BLaER1 treated with 17β-estradiol and CSF1 and Interleukin-3, amounts not matched to agents 10 nM and 100 nM (cell line): ENCODE measurements at regions not wholly inside any gene's neighbourhood (a gene's known extent, or its start where the extent isn't known, plus 50 kb on each side); places are given as distances from the start of the nearest gene placed in this dataset.

ENCODE experiments used
- H3K27ac ChIP-seq, 11 experiments: shearing (Covaris generic); formaldehyde crosslinking; 2 replicates each; pipeline ENCODE4 v1.8.1; 2022
- H3K27me3 ChIP-seq, 11 experiments: shearing (Covaris generic); formaldehyde crosslinking; 2 replicates each; pipeline ENCODE4 v1.8.1; 2022
- H3K36me3 ChIP-seq, 11 experiments: shearing (Covaris generic); formaldehyde crosslinking; 2 replicates each; pipeline ENCODE4 v1.8.1; 2022
- H3K4me1 ChIP-seq, 10 experiments: shearing (Covaris generic); formaldehyde crosslinking; 2 replicates each; pipeline ENCODE4 v1.8.1; 2022
- H3K4me2 ChIP-seq, 11 experiments: shearing (Covaris generic); formaldehyde crosslinking; 2 replicates each; pipeline ENCODE4 v1.8.1; 2022
- H3K4me3 ChIP-seq, 10 experiments: shearing (Covaris generic); formaldehyde crosslinking; 2 replicates each; pipeline ENCODE4 v1.8.1; 2022
- H3K9ac ChIP-seq, 11 experiments: shearing (Covaris generic); formaldehyde crosslinking; 2 replicates each; pipeline ENCODE4 v1.8.1; 2022
- H3K9me3 ChIP-seq, 11 experiments: shearing (Covaris generic); formaldehyde crosslinking; replicated peaks in 1 of 11; 2 replicates each; pipeline ENCODE4 v1.8.1; 2022
- H4K20me1 ChIP-seq, 11 experiments: shearing (Covaris generic); formaldehyde crosslinking; 2 replicates each; pipeline ENCODE4 v1.8.1; 2022
- Cebpa-rat ChIP-seq, 11 experiments: shearing (Covaris generic); IDR thresholded peaks; 2 replicates each; pipeline ENCODE4 v1.8.1; 2022

GRCh38 chr2:196568506-196568905 lies 71.0 kb upstream of the CCDC150 start:
- Histone ChIP-seq H3K9ac (no peak overlapping the region), H3K27ac (no peak overlapping the region), H3K27me3 (no peaks in the 10 kb centered on the region), H3K4me3 (no peak overlapping the region), H3K9me3 (peaks cover 0 to 3% (median 0%) of the 10 kb centered on the region in 11 experiments; a peak in 2 of 22 replicates), H3K36me3 (no peaks in the 10 kb centered on the region), H4K20me1 (no peaks in the 10 kb centered on the region), H3K4me2 (no peak overlapping the region), H3K4me1 (peaks cover 0 to 16% (median 2%) of the 10 kb centered on the region in 10 experiments; a peak in 7 of 20 replicates)
- no peak for TF ChIP-seq Cebpa-rat (IDR thresholded peaks at IDR 0.05)

- H3K9me3 ChIP-seq, result peaks cover 0 to 2% (median 0%) of the 10 kb centered on the region in 11 experiments; a peak in 1 of 22 replicates
These were observed 54.6 kb upstream of the CCDC150 start for GRCh38 chr2:196584903-196585302.

GRCh38 chr2:196586511-196586991 lies 53.0 kb upstream of the CCDC150 start:
- H3K27me3 ChIP-seq, result peaks cover 14 to 23% (median 17%) of the 10 kb centered on the region in 11 experiments
- no peaks in the 10 kb centered on the region for H4K20me1 ChIP-seq
- TF ChIP-seq Cebpa-rat (IDR thresholded peaks at IDR 0.05), result no peak
- H3K36me3 ChIP-seq, result no peaks in the 10 kb centered on the region
- no peaks in the 10 kb centered on the region for H3K9me3 ChIP-seq
- H3K27ac ChIP-seq, result no peak overlapping the region
- no peaks in the 10 kb centered on the region for H3K4me1 ChIP-seq
- H3K4me2 ChIP-seq, result no peak overlapping the region
- no peak overlapping the region for H3K9ac ChIP-seq
- H3K4me3 ChIP-seq, result no peak overlapping the region

More at GRCh38 chr2:196584903-196585302, 54.6 kb upstream of the CCDC150 start:
- no peak for TF ChIP-seq Cebpa-rat (IDR thresholded peaks at IDR 0.05)
- Histone ChIP-seq H3K27ac (no peak overlapping the region), H4K20me1 (no peaks in the 10 kb centered on the region), H3K4me1 (no peaks in the 10 kb centered on the region), H3K4me2 (no peak overlapping the region), H3K4me3 (no peak overlapping the region), H3K36me3 (no peaks in the 10 kb centered on the region), H3K9ac (no peak overlapping the region), H3K27me3 (peaks cover 0 to 6% (median under 1%) of the 10 kb centered on the region in 11 experiments; a peak in 7 of 22 replicates)

GRCh38 chr2:196587056-196587455 lies 52.5 kb upstream of the CCDC150 start:
- H3K9me3 ChIP-seq, result no peaks in the 10 kb centered on the region
- H3K4me3 ChIP-seq, result no peak overlapping the region
- H4K20me1 ChIP-seq, result no peaks in the 10 kb centered on the region
- H3K27ac ChIP-seq, result no peak overlapping the region
- no peak for TF ChIP-seq Cebpa-rat (IDR thresholded peaks at IDR 0.05)
- H3K27me3 ChIP-seq, result peaks cover 19 to 28% (median 22%) of the 10 kb centered on the region in 11 experiments
- H3K36me3 ChIP-seq, result no peaks in the 10 kb centered on the region
- H3K4me1 ChIP-seq, result no peaks in the 10 kb centered on the region
- no peak overlapping the region for H3K9ac ChIP-seq
- H3K4me2 ChIP-seq, result no peak overlapping the region

- TF ChIP-seq Cebpa-rat (IDR thresholded peaks at IDR 0.05), result no peak
- Histone ChIP-seq H3K36me3 (no peaks in the 10 kb centered on the region), H3K4me3 (no peak overlapping the region), H3K27ac (no peak overlapping the region), H3K4me2 (no peak overlapping the region), H4K20me1 (no peaks in the 10 kb centered on the region), H3K4me1 (peaks cover 0 to 5% (median 2%) of the 10 kb centered on the region in 10 experiments; a peak in 3 of 20 replicates), H3K27me3 (peaks cover 26 to 35% (median 28%) of the 10 kb centered on the region in 11 experiments), H3K9me3 (no peaks in the 10 kb centered on the region), H3K9ac (no peak overlapping the region)
These were observed 51.8 kb upstream of the CCDC150 start for GRCh38 chr2:196587739-196588138.

- H4K20me1 ChIP-seq, result no peaks in the 10 kb centered on the region; a peak in 1 of 22 replicates
- H3K4me3 ChIP-seq, result no peak overlapping the region
- H3K36me3 ChIP-seq, result no peaks in the 10 kb centered on the region
- H3K4me2 ChIP-seq, result no peak overlapping the region
- peaks cover 43 to 51% (median 45%) of the 10 kb centered on the region in 11 experiments for H3K27me3 ChIP-seq
- no peak overlapping the region for H3K27ac ChIP-seq
- no peaks in the 10 kb centered on the region for H3K9me3 ChIP-seq
- H3K4me1 ChIP-seq, result peaks cover 0 to 9% (median 4%) of the 10 kb centered on the region in 10 experiments; a peak in 5 of 20 replicates
- no peak for TF ChIP-seq Cebpa-rat (IDR thresholded peaks at IDR 0.05)
- no peak overlapping the region for H3K9ac ChIP-seq
These were observed 50.1 kb upstream of the CCDC150 start for GRCh38 chr2:196589419-196589818.
